ENCODE measurements at regions not wholly inside any gene's neighbourhood (a gene's known extent, or its start where the extent isn't known, plus 50 kb on each side); places are given as distances from the start of the nearest gene placed in this dataset.

DNA sequence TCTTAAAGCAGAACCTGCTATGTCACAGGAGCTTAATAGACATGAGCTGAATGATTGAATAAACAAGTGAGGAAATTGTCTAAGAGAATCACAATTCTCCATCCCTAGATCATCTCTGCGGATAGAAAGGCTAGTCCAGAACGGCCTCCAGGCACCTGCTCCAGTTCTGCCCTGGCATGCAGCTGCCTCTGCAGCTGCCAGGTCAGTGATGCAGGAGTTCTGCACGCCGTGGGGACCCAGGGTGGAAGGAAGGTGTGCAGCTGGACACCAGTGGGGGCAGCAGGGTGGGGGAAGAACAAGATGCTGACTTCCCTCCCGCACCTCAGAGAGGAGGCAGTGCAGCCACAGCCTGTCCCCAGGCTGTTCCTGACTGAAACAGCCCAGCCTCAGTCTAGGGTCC lies 192.1 kb upstream of the NCAM1 start:
- Histone ChIP-seq H3K4me3 (replicated peaks in 1 of 3; ENCODE audit: insufficient read depth in 1 of 3, low read depth in 2 of 3, low read length in 3 of 3) (no peak overlapping the region), H3K79me2 (ENCODE audit: insufficient read depth, low read length) (no peaks in the 10 kb centered on the region), H3K4me2 (ENCODE audit: low read depth, low read length) (no peak overlapping the region), H3K27me3 (ENCODE audit: control insufficient read depth in 1 of 2, insufficient read depth in 2 of 2, low read length in 2 of 2) (peaks cover 0 to 18% of the 10 kb centered on the region in 2 experiments; a peak in 1 of 5 replicates), H3K36me3 (replicated peaks in 1 of 2; ENCODE audit: control insufficient read depth in 1 of 2, insufficient read depth in 2 of 2, low read length in 2 of 2) (no peaks in the 10 kb centered on the region), H3K27ac (ENCODE audit: extremely low read length, insufficient read depth, low read length) (no peak overlapping the region), H2AFZ (ENCODE audit: low read length) (no peak overlapping the region), H4K20me1 (ENCODE audit: insufficient read depth, low read length) (no peaks in the 10 kb centered on the region), H3K9me3 (ENCODE audit: low read length) (no peaks in the 10 kb centered on the region), H3K4me1 (ENCODE audit: insufficient read depth, low read length) (no peaks in the 10 kb centered on the region), H3K9ac (ENCODE audit: insufficient read depth, low read depth, low read length) (no peak overlapping the region)
- WGBS (ENCODE audit: low lambda C conversion rate), result 21% methylated on average over 2 of the region's 5 CpGs
- intact Hi-C loops (cut with micrococcal nuclease; ENCODE audit: unreplicated experiment), result no loop called here
- DNase-seq (ENCODE audit: low spot score) (no peak), ATAC-seq (no peak), FAIRE-seq (no peak)
- no TSS peak for BruUV-seq (replicated peaks)
- TF ChIP-seq ZNF839 (CRISPR knock-in tag; IDR thresholded peaks at IDR 0.05; ENCODE audit: borderline replicate concordance) (no peak), FOXK2 (IDR thresholded peaks at IDR 0.05) (no peak), ZSCAN21 (CRISPR knock-in tag; IDR thresholded peaks at IDR 0.05; ENCODE audit: borderline replicate concordance) (no peak), MBD4 (IDR thresholded peaks at IDR 0.05; ENCODE audit: borderline replicate concordance, low read length) (no peak), ZNF780A (CRISPR knock-in tag; IDR thresholded peaks at IDR 0.05) (no peak), NFRKB (IDR thresholded peaks at IDR 0.05) (no peak), ZNF318 (CRISPR knock-in tag; IDR thresholded peaks at IDR 0.05) (no peak)
- TF ChIP-seq, protein P1, sequence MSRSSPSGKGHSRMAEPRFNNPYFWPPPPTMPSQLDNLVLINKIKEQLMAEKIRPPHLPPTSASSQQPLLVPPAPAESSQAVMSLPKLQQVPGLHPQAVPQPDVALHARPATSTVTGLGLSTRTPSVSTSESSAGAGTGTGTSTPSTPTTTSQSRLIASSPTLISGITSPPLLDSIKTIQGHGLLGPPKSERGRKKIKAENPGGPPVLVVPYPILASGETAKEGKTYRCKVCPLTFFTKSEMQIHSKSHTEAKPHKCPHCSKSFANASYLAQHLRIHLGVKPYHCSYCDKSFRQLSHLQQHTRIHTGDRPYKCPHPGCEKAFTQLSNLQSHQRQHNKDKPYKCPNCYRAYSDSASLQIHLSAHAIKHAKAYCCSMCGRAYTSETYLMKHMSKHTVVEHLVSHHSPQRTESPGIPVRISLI (CRISPR knock-in tag; IDR thresholded peaks at IDR 0.05; ENCODE audit: borderline replicate concordance), result no peak
- in situ Hi-C loops (cut with HindIII; ENCODE audit: extremely low pct_ligation_motif_present, low pct_unique_long_range_greater_than_20kb), result no loop called here
- ChIA-PET CTCF (ENCODE audit: low intra/inter-chr PET ratio, low total read pairs) (no interaction called here), POLR2A (no interaction called here)

Data from HepG2 (cell line).